Colon (tissue), 2 donors: ENCODE measurements at regions not wholly inside any gene's neighbourhood (a gene's known extent, or its start where the extent isn't known, plus 50 kb on each side); places are given as distances from the start of the nearest gene placed in this dataset.
"Not testable (repeated sequence)": the region's sequence is repeated elsewhere in the genome, so short reads cannot be mapped to it uniquely, and the experiment has no call there.

Experiments
- FAIRE-seq: peaks from 2 replicates; lab custom pipeline; 2012; peaks lifted over from hg19 to GRCh38; lab: Jason Lieb, UNC
- donor health status: control.
- donor health status: control.

- FAIRE-seq: no peak
These were observed 92.1 kb upstream of the ID2 start for GRCh38 chr2:8589721-8590120.

DNA sequence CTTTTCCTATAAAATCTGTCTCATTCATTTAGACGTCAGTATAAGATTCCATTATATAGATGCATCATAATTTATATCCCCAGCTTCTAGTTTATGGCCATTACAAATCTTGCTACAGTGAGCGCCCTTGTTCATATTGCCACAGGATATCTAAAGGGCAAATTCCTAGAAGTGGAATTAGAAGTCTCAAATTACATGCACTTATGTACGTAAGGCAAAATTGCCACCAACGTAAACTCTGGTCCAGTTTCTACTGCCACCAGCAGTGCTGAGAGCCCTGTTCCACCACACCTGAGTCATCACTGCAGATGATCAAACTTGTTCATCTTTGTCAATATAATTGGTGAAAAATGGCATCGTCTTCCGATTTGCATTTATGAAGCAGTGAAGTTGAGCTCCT, 90.9 kb upstream of the ID2 start:
- FAIRE-seq: no peak

- FAIRE-seq: no peak
These were observed 89.1 kb upstream of the ID2 start for GRCh38 chr2:8592736-8593135.

DNA sequence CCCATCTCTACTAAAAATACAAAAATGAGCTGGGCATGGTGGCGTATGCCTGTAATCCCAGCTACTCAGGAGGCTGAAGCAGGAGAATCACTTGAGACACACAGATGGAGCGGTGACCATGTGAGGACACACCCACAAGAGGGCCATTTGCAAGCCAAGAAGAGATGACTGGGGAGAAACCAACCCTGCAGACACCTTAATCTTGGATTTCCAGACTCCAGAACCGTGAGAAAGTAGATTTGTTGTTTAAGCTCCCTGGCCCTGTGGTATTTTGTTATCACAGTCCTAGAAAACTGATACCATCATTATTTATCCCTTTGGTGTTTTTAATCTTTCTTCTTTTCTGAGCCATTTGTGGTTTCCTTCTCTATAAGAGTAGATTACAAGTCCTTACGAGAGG, 88.6 kb upstream of the ID2 start:
- no peak for FAIRE-seq

- FAIRE-seq: no peak
These were observed 87.0 kb upstream of the ID2 start for GRCh38 chr2:8594731-8595427.

DNA sequence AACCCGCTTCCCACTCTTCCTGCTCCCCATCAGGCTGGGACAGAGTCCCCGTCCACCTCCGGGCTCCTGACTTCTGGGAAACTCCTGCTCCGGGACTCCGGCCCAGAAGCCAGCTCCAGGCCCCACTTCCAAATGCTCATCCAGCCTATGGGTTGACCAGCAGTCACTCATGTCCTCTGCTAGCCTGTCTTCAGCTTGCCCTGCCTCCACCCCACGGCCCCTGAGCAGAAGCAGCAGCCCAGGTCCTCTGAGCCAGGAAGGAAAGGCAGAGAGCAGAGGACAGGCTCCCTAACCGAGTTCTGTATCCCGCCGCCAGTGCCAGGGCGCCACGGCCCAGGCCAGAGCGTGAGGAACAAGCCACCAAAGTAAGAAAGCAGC, 86.4 kb upstream of the ID2 start:
- no peak for FAIRE-seq

DNA sequence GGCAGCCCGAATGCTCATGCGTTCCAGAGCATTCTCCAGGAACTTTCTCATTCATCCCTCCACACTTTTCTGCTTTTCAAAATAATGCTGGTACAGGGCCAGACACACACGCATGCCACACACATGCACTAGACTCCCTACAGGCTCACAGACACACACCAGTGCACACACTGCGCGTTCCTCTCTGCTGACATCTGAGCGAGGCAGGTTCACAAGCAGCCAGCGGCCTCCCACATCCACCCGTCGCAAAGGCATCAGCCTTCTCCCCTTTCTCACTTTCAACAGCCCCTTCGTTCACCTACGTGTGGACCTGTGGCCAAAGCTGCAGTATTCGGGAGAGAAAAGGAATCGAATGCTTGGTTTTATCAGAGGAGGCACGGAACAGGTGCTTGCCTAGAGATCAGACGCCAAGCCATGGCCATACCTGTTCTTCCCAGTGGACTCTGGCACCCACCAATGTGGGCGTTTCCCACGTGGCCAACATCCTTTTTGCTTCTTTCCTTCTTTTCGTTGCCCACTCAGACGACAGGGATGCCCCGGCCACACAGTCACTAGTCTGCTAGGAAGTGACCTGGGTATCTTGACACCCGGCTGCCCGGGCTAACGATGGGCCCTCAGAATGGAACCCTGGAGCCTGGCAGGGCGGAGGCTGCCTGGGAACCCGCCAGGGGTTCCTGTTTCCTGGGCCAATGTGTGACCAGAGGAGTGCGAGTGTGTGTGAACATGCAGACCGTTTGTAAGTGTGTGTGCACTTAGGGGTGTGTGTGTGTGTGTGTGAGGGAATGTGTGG, 85.8 kb upstream of the ID2 start:
- no peak for FAIRE-seq

- FAIRE-seq: no peak
These were observed 84.8 kb upstream of the ID2 start for GRCh38 chr2:8597094-8597493.

GRCh38 chr2:8597559-8598225, 84.2 kb upstream of the ID2 start:
- no peak for FAIRE-seq

GRCh38 chr2:8598295-8599165, 83.3 kb upstream of the ID2 start:
- FAIRE-seq: no peak

- no peak for FAIRE-seq
These were observed 82.2 kb upstream of the ID2 start for GRCh38 chr2:8599421-8600242.

GRCh38 chr2:8600456-8600855, 81.4 kb upstream of the ID2 start:
- no peak for FAIRE-seq

- no peak for FAIRE-seq
These were observed 79.0 kb upstream of the ID2 start for GRCh38 chr2:8602809-8603208.

DNA sequence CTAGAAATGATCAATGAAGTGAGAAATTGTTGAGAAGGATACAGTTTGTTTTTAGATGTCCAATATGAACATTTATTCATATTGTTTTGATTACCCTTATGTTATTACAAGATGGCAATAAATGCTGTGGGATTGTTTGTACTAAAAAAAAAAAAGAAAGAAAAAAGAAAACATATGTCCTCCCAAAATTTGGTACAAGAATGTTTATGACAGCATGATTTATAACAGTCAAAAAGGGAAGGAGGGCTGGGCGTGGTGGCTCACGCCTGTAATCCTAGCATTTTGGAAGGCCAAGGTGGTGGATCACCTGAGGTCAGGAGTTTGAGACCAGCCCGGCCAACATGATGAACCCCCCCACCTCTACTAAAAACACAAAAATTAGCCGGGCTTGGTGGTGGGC, 78.5 kb upstream of the ID2 start:
- not testable (repeated sequence) for FAIRE-seq

GRCh38 chr2:8604262-8604661, 77.6 kb upstream of the ID2 start:
- no peak for FAIRE-seq

- FAIRE-seq: no peak
These were observed 76.3 kb upstream of the ID2 start for GRCh38 chr2:8605351-8606065.

DNA sequence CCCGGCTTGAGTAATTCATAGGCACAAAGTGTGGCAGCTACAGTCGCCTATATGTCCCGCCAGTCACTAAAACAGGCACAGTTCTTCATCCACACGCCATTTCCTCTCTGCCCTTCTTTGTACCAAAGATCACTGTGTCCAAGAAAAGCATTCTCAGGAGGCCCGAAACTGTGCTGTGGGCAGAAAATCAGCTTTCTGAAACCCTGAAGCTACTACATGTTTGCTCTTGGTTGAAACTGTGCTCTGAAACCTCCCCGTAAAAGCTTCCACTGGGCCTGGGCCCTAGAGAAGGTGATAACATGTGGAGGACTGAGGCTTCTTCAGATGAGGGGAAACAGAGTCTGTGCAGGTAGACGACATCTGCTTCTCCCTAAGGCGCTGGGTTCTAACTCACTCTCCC, 75.6 kb upstream of the ID2 start:
- FAIRE-seq: no peak

DNA sequence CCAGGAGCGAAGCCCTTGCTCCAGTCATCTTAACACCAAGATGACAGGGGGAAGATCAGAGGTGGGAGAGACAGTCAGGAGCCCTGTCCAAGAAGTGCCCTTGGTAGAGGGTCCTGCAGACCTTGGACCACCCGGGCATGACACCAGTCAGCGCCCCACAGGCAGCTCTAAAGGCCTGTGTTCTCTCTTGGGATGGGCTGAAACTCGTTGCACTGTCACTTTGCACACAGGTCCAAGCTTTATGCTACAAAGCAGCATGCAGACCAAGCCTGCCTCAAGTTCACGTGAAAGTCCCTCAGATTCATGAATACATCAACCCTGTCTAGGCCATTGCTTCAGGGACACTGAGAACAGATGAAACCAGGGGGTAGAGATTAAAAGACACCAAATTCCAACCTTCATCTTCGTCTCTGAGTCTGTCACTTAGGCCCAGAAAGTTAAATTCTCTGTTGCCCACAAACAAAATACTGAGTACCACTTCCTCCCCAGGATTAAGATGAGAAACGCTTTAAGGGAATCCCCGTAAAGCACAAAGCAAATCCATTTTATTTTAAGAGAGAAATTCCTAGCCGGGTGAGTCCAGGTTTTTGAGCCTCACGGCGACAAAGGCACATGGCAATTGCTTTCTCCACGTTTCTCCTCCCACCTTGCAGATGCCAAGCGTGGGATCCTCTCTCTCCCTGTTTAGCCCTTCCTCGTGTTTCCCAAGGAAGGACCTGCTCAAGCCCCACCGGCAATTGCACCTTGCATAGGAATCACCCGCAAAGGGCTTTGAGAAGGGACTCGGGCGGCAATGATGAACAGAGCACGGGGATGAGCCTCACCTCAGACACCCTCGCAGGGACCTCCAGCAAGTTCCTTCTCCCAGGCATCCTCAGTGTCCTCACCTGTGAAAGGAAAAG, 75.0 kb upstream of the ID2 start:
- no peak for FAIRE-seq

DNA sequence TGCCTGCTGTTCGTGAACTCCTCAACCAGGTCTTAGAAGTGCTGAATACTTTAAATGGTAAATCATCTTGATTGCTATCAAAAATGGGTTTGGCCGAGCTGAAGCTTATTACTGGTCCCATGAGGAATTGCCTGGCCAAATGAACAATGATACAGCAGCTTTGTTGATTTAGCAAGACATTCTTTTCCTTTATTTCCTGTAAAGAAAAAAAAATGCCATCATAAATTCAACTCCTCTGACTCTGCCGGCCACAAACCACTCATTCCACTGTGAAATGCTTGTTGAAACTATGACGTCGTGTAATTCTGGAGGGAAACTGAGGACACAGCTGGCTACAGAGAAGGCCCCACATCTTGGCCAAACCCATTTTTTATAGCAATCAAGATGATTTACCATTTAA, 74.2 kb upstream of the ID2 start:
- no peak for FAIRE-seq
